Fibroblast of mammary gland (primary cell): ENCODE measurements at regions not wholly inside any gene's neighbourhood (a gene's known extent, or its start where the extent isn't known, plus 50 kb on each side); places are given as distances from the start of the nearest gene placed in this dataset.
A peak's percentile ranks its signal among the peaks of the same experiment; 100 is the strongest.

ENCODE experiments used
- DNase-seq: peaks from one replicate; pipeline ENCODE4 v3.0.0-alpha.2; 2010; ENCODE audit warnings: low read depth
- H3K4me3 ChIP-seq: 2 replicates; pipeline ENCODE4 v1.5.1; 2011; ENCODE audit warnings: low read depth, mild to moderate bottlenecking, low read length, moderate library complexity; ENCODE audit not compliant: control insufficient read depth
- TF ChIP-seq, protein P1 (sequence below): conservative IDR thresholded peaks from 2 replicates; pipeline ENCODE4 v1.5.1; 2011; ENCODE audit warnings: low read depth, low read length, inconsistent platforms; ENCODE audit not compliant: control insufficient read depth, insufficient read depth

DNA sequence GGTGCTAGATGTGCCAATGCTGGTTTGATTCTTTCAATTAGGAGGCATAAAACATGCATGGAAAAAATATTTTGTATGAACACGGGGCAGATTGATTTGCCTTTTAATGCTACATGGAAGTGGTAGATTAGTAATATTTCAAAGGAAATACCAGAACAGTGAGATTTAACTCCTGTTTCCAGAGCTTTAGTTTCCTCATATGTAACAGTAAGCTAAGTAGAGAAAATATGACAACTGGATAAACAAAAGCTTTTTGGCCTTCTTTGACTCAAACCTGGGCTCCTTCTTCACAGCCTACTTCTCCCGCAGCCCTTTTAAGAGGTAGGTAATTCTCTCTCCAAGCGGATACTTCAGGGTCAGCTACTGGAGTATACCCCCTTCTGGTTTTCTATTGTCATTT lies 254.2 kb upstream of the TRPC7 start:
- no peak for DNase-seq
- TF ChIP-seq, protein P1, sequence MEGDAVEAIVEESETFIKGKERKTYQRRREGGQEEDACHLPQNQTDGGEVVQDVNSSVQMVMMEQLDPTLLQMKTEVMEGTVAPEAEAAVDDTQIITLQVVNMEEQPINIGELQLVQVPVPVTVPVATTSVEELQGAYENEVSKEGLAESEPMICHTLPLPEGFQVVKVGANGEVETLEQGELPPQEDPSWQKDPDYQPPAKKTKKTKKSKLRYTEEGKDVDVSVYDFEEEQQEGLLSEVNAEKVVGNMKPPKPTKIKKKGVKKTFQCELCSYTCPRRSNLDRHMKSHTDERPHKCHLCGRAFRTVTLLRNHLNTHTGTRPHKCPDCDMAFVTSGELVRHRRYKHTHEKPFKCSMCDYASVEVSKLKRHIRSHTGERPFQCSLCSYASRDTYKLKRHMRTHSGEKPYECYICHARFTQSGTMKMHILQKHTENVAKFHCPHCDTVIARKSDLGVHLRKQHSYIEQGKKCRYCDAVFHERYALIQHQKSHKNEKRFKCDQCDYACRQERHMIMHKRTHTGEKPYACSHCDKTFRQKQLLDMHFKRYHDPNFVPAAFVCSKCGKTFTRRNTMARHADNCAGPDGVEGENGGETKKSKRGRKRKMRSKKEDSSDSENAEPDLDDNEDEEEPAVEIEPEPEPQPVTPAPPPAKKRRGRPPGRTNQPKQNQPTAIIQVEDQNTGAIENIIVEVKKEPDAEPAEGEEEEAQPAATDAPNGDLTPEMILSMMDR: no peak

DNA sequence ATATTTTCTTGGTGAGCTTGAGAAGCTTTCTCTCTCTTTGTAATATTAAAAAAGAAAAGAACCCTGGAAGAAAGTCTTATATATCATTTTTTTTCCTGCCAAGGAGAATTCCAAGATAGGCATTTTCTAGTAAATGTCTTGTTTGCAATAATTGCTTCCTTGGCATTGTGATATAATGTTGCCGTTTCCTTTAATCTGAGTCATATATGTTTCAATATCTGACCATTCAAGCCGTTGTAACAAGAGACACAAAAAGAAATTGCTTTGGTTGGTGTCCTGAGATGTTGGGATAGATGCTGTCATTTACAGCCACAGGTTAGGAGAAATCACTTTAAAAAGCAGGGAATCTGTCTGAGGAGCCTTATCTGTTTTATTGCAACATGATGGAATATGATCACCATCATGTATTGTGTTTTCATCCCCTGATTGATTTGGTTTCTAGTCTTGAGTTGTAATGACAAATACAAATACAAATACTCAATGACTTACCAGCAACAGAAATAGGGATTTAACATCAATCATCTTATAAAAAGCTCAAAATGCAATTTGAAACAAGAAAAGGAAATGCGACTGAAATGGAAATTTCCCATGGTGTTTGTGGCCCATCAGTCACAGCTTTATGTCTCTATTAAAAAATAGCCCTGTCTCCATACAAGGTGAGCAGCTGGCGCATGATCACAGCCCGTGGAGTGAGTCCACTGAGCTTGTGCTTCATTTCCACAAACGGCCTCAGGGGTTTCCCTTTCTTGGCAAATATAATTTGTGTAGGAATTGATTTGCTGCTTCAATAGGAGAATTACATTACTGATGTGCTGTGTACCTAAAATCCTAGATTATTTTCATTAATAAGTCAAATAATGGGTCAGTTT lies 250.1 kb upstream of the TRPC7 start:
- DNase-seq: no peak
- no peak overlapping the region for H3K4me3 ChIP-seq
- TF ChIP-seq, protein P1: no peak

More for the DNA sequence above, 254.2 kb upstream of the TRPC7 start:
- no peak overlapping the region for H3K4me3 ChIP-seq

DNA sequence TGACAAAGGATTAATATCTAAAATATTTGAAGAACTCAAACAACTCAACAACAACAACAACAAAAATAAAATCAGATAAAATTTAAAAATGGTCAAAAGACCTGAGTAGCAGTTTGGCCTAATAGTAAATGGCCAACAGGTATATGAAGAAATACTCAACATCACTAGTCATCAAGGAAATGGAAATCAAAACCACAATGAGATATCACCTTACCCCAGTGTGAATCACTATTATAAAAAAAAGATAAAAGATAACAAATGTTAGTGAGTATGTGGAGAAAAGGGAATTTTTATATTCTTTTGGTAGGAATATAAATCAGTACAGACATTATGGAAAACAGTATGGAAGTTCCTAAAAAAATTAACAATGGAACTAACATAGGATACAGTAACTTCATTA lies 247.9 kb upstream of the TRPC7 start:
- no peak for DNase-seq
- TF ChIP-seq, protein P1: no peak
- no peak overlapping the region for H3K4me3 ChIP-seq

DNA sequence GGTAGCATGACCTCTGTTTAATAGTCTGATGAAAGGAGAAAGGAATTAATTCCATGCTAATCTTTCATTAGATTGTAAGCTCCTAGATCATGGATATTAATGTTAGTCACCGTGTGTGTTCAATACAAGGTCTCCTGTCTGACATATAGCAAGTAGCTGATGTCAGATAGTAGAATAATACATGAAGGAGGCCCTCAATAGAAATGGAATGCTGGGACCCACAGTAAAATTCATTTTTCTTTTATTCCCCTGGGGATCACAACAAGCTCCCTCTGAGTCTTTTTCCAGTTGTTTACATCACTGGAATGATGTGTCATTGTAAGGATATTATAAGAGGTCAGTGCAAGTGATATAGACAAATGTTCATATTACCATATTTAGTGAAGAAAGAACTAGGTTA lies 240.3 kb upstream of the TRPC7 start:
- TF ChIP-seq, protein P1: no peak
- no peak for DNase-seq
- no peak overlapping the region for H3K4me3 ChIP-seq

DNA sequence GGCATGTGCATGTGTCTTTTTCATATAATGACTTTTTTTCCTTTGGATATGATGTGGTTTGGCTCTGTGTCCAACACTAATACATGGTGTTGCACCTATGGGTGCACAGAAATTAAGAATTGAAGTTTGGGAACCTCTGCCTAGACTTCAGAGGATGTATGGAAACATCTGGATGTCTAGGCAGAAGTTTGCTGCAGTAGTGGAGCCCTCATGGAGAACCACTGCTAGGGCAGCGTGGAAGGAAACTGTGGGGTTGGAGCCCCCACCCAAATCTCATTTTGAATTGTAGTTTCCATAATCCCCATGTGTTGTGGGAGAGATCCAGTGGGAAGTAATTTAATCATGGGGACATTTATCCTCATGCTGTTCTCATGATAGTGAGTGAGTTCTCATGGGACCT lies 235.0 kb upstream of the TRPC7 start:
- TF ChIP-seq, protein P1: no peak

DNA sequence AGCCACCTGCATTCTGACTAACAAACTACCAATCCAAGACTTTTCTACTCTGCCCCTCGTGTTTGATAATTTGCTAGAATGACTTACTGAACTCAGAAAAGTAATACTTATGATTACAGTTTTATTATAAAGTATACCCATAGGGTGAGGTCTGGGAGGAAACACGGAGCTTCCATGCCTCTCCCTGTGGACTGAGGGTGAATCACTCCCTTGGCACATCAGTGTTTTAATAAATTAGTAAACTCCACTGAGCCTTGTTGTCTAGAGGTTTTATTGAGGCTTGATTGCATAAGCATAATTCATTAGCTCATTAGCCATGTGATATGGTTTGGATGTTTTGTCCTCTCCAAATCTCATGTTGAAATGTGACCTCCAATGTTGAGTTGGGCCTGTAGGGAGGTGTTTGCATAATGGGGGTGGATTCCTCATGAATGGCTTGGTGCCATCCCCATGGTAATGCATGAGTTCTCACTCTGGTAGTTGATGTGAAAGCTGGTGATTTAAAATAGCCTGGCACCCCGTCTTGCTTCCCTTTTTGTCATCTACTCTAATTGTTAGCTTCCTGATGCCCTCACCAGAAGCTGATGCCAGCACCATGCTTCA lies 233.6 kb upstream of the TRPC7 start:
- no peak overlapping the region for H3K4me3 ChIP-seq
- peak; percentile 30 for DNase-seq
- TF ChIP-seq, protein P1: no peak

More for the DNA sequence above, 235.0 kb upstream of the TRPC7 start:
- no peak overlapping the region for H3K4me3 ChIP-seq
- DNase-seq: no peak
